Erythroblast (primary cell): ENCODE measurements at regions not wholly inside any gene's neighbourhood (a gene's known extent, or its start where the extent isn't known, plus 50 kb on each side); places are given as distances from the start of the nearest gene placed in this dataset.

Experiments
- GATA1 ChIP-seq: IDR thresholded peaks from 2 replicates; pipeline ENCODE4 v1.6.1; 2011; ENCODE audit warnings: low read depth, mild to moderate bottlenecking, control low read depth, low read length, moderate library complexity
- POLR2A ChIP-seq: IDR thresholded peaks from 2 replicates; pipeline ENCODE4 v1.6.1; 2011; ENCODE audit warnings: mild to moderate bottlenecking, low read length

DNA sequence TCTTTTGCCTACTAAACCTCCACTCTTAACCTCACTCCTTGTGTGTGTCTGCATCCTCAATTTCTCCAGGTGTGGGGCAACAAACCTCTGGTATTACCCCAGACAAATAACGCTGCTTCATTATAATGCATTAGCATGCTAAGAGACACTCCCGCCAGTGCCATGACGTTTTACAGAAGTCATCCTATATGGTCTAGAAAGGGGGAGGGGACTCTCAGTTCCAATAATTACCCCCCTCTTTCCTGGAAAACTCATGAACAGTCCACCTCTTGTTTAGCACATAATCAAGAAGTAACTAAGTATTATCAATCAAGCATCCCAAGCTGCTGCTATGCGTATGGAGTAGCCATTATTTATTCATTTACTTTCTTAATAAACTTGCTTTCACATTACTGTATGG is 364.5 kb downstream of the TYW1 start:
- TF ChIP-seq POLR2A (no peak), GATA1 (no peak)
